Renal pelvis (tissue), 1 donor: ENCODE measurements at regions not wholly inside any gene's neighbourhood (a gene's known extent, or its start where the extent isn't known, plus 50 kb on each side); places are given as distances from the start of the nearest gene placed in this dataset.
A peak's percentile ranks its signal among the peaks of the same experiment; 100 is the strongest.

Source experiments
- DNase-seq: peaks from one replicate; pipeline ENCODE4 v3.0.0-alpha.2; 2013

GRCh38 chr13:58792854-58793253 is 1161.3 kb downstream of the PCDH17 start:
- no peak for DNase-seq

- no peak for DNase-seq
Observed at GRCh38 chr13:58795715-58796114, 1164.2 kb downstream of the PCDH17 start.

DNA sequence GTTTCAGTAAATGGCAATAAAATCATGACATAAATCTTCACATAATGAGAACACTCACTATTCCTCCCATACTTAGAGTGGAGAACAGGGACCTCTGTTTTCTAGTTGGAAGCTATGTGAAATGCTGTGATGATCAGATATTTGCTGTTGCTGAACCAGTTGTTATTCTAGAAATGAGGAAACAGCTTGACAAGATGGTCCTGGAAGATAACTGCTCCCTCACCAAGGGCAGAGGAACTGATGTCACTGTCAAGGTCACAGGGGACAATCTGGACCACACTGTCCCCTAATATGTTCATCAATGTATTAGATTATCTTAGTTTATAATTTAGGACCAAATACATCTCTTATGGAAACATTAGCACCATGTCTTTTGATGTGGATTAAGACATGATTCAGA is 1173.3 kb downstream of the PCDH17 start:
- no peak for DNase-seq

- DNase-seq = no peak
Observed at GRCh38 chr13:58806401-58806800, 1174.9 kb downstream of the PCDH17 start.

DNA sequence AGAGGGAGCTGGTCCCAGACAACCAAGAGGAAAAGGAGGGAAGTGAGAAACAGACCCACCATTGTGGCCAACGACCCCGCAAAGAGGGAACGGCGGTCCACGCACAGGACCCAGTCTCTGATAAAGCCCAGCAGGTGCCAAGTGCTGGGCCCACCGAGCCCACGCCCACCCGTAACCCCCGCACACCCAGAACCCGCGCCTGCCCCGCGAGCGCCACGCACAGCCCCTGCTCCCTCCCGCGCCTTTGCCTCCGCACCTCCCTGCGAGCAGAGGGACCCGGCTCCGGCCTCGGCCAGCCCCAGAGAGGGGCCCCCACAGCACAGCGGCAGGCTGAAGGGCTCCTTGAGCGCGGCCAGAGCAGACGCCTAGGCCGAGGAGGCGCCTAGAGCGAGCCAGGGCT is 1192.2 kb downstream of the PCDH17 start:
- DNase-seq = no peak

DNA sequence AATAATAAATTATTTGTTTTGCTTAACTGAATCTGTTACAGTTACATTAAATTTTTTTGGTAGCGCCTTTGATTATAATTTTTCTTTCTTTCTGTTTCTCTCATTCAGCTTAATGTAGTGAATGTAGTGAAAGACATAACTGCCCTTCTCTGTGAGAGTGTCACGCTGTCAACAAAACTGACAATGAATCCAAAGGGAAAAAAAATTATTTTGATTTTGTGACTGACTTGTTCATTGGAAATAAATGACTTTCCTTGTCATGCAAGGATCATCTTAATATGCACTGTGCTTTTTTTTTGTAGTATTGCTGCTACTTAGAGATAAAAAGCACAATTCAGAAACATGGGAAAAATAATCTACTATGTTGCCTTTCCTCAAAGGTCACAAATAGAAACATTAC is 1196.4 kb downstream of the PCDH17 start:
- DNase-seq = no peak

GRCh38 chr13:58830841-58831240 is 1199.3 kb downstream of the PCDH17 start:
- peak; percentile 27 for DNase-seq

- no peak for DNase-seq
Observed at GRCh38 chr13:58838615-58839014, 1207.1 kb downstream of the PCDH17 start.

DNA sequence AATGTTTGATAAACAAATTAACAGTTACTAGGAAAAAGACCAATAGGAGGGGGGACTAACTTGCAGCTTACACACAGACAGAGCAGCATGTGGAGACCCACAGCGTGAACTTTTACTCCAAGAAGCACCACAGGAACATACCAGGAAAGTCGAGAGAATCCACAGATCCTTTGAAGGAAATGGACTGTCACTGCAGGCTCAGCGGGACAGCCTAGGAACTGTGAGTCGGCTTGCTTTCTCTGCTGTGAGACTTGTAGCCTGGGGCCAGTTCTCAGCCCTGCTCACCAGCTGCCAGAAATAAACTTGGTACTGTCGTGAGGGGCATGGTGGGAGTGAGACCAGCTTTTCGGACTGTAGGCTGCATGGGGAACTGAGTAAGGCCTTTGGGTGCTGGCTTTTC is 1211.5 kb downstream of the PCDH17 start:
- no peak for DNase-seq

DNA sequence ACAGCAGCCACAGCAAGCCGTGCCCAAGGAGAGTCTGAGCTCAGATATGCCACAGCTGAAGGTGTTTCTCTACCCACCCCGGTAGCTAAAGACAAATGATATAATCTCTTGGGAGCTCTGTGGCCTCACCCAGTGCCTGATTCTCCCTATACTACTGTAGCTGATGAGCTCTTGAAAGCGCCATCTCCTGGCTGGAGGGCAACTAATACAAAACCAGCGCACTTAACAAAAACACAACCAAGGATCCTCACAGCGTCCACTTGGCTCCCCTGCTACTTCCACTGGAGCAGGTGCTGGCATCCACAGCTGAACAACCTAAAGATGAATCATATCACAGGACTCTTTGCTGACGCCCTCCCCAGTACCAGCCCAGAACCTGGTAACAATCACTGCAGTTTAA is 1212.0 kb downstream of the PCDH17 start:
- no peak for DNase-seq

DNA sequence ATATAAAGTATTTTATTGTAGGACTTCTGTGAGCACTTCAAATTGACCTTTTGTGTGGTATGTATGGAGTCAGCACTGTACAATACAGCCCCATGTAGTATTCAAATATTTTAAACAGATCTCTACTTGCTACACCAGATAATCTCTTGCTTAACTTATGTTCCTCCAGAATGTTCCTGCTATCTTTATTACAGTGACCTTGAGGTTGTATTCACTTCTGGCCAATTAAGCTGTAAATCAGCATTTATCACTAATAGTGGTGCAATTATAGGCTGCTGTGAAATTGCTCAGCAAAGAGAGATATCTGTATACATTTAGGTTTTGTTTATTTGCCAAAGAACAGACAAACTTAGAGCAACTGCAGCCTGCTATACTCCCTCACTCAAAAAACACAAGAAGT is 1218.6 kb downstream of the PCDH17 start:
- DNase-seq = peak; percentile 23

GRCh38 chr13:58852076-58852475 is 1220.5 kb downstream of the PCDH17 start:
- no peak for DNase-seq

- DNase-seq = no peak
Observed at GRCh38 chr13:58855283-58855682, 1223.7 kb downstream of the PCDH17 start.

DNA sequence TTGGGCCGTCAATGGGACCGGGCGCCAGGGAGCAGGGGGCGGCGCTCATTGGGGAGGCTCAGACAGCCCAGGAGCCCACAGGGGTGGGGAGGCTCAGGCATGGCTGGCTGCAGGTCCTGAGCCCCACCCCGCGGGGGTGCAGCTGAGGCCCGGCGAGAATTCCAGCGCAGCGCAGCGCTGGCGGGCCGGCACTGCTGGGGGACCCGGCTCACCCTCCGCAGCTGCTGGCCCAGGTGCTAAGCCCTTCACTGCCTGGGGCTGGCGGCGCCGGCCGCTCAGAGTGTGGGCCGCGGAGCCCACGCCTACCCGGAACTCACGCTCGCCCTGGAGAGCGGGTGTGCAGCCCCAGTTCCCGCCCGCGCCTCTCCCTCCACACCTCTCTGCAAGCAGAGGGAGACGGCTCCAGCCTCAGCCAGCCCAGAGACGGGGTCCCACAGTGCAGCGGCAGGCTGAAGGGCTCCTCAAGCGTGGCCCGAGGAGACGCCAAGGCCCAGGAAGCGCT is 1227.4 kb downstream of the PCDH17 start:
- DNase-seq = no peak

DNA sequence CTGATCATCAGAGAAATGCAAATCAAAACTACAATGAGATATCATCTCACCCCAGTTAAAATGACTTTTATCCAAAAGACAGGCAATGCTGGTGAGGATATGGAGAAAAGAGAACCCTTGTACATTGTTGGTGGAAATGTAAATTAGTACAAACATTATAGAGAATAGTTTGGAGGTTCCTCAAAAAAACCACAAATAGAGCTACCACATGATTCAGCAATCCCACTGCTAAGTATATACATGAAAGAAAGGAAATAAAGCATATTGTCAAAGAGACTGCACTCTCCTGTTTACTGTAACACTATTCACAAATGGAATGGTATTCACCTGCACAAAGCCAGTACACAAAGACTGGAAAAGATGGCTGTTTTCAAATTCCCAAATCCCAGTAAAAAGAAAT is 1233.7 kb downstream of the PCDH17 start:
- DNase-seq = no peak

DNA sequence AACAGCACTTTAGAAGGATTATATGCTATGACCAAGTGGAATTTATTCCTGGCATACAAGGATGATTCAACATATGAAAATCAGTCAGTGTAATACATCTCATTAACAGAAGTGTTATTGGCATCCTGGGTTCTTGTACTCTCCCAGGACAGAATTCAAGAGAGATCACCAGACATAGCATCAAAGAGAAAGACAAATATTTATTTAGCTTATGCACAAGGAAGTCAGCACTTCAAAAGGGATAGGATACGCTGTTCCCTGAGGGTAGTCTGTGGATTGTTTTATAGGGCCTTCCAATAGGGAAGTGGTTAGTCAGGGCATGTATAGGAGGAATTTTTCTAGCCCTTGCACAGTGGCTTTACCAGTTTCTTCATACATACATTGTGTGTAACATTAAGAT is 1238.0 kb downstream of the PCDH17 start:
- no peak for DNase-seq

- DNase-seq = no peak
Observed at GRCh38 chr13:58876473-58876872, 1244.9 kb downstream of the PCDH17 start.

GRCh38 chr13:58879114-58879513 is 1247.6 kb downstream of the PCDH17 start:
- no peak for DNase-seq

- no peak for DNase-seq
Observed at GRCh38 chr13:58882516-58882915, 1251.0 kb downstream of the PCDH17 start.

DNA sequence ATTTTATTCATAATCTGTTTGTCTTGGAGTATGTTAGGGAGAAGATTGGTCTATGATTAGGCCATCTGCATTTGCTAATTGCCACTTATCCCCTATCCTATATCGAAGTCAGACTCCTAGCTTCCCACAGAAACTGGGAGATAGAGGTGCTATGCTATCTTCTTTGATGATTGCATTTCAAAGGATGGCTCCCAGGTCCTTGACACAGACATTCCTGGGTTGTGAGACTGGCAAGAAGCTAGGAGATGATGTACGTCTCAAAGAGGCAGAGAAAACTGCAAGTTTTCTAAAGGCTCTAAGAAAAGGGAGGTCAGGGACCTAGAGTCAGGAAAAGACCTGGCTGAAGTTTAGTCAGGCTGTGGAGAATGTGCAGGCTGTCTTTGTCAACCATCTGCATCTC is 1251.9 kb downstream of the PCDH17 start:
- no peak for DNase-seq

DNA sequence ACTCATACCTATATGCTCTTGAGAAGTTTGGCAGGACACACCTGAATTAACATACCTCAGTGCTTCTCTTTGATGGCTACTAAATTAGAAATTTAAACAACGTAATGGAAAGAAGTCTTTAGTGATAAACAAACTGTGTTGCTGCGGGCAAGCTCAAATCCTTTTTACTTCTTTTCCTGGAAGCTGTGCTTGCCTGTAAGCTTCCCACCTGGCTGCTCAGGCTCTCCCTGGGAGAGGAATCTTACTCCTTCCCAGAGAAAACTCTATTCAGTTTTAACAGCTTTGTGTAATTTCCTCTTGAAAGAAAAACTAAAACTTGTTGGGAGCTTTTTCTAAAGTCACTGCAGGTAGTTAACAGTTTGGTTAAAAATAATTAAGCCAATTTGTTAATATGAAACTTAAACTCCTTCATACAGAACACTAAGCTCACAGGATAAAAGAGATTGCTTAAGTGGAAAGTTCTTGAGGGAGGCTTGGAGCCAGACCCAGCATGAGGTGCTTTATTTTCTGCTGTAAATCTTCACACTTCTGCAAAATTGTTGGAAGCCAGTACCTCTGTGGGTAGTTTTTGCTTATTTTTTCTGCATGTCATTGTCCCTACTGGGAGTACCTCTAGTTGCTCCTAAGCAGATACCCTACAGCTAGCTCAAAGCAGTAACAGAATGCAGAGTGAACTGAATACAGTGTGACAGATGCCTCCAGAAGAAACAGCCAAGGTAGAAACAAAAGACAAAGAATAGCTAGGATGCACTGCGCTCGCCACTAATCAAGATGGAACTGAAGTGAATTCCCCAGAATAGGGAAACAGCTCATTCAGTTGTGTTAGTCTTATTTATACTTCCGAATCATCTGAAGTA is 1253.0 kb downstream of the PCDH17 start:
- DNase-seq = no peak

DNA sequence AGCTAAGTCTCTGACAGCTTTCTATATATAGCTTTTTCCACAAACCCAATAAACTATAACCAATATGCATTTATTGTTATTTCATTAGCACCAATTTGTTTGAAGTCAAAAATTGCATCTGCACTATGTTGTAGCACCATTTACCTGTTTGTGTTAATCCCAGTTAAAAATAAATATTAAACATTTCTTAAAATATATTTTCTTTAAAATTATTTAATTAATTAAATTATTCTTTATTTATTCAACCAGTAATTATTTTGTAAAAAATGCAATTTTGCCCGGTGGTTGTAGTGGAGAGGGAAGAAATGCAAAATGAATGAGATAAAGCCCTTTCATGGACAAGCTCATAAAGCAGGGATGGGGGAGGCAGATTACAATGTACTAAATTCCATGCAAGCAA is 1257.9 kb downstream of the PCDH17 start:
- DNase-seq = no peak

GRCh38 chr13:58893396-58893795 is 1261.9 kb downstream of the PCDH17 start:
- DNase-seq = no peak
